Mammary epithelial cell (primary cell): ENCODE measurements at regions not wholly inside any gene's neighbourhood (a gene's known extent, or its start where the extent isn't known, plus 50 kb on each side); places are given as distances from the start of the nearest gene placed in this dataset.

Source experiments
- CTCF ChIP-seq, 2 donors: IDR thresholded peaks in 1 of 2; conservative IDR thresholded peaks in 1 of 2; 2 replicates each; pipeline ENCODE4 v1.5.1; 2011 to 2012; ENCODE audit warnings: inconsistent platforms in 2 of 2, low read length in 2 of 2, mild to moderate bottlenecking in 2 of 2, control low read depth in 1 of 2, low read depth in 1 of 2; ENCODE audit not compliant: insufficient read depth in 1 of 2; ENCODE audit errors: extremely low read depth in 1 of 2
- EZH2 ChIP-seq: IDR thresholded peaks from 2 replicates; pipeline ENCODE4 v1.6.1; 2012; ENCODE audit warnings: low read length, inconsistent platforms, borderline replicate concordance

DNA sequence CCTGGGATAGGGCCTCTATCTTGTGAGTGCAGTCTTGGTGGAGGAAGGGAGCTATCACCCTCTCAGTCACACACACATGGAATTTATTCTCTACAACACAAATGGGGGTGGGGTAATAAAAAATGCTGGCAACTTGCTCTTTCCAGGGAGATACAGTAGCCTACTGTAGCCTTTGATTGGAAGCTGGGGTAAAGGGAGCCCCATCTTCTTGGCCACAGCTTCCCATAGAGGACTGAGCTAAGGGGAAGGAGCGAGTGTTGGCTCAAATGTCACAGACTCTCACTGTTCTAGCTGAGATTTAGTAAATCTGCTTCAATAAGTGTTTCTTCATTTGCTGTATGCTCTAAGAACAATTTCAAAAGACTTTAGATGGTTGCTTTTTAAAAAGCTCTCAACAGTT, 222.2 kb upstream of the CXCL12 start:
- TF ChIP-seq CTCF (conservative IDR thresholded peaks at IDR 0.05 in 1 of 2, IDR thresholded peaks at IDR 0.05 in 1 of 2; ENCODE audit: extremely low read depth in 1 of 2, insufficient read depth in 1 of 2, low read depth in 1 of 2, low read length in 2 of 2) (no peak), EZH2 (no peak)
